Ovary (tissue), 3 donors: ENCODE measurements at regions not wholly inside any gene's neighbourhood (a gene's known extent, or its start where the extent isn't known, plus 50 kb on each side); places are given as distances from the start of the nearest gene placed in this dataset.

Source experiments
- POLR2A ChIP-seq: fragments of 450-650 bp; IDR thresholded peaks from one replicate; pipeline ENCODE4 v1.6.1; 2017; ENCODE audit warnings: antibody characterized with exemption, mild to moderate bottlenecking, moderate library complexity
- TF ChIP-seq, protein P1 (sequence below), 3 donors: fragments of 450-650 bp in 2 of 3; fragments of 200-600 bp in 1 of 3; IDR thresholded peaks; one replicate each; pipeline versions ENCODE4 v1.5.1 to v1.8.0; 2016 to 2022; ENCODE audit warnings: antibody characterized with exemption in 3 of 3, mild to moderate bottlenecking in 1 of 3
- donor health status: DM: no; HTN: no; CAD: no.

- TF ChIP-seq, protein P1, sequence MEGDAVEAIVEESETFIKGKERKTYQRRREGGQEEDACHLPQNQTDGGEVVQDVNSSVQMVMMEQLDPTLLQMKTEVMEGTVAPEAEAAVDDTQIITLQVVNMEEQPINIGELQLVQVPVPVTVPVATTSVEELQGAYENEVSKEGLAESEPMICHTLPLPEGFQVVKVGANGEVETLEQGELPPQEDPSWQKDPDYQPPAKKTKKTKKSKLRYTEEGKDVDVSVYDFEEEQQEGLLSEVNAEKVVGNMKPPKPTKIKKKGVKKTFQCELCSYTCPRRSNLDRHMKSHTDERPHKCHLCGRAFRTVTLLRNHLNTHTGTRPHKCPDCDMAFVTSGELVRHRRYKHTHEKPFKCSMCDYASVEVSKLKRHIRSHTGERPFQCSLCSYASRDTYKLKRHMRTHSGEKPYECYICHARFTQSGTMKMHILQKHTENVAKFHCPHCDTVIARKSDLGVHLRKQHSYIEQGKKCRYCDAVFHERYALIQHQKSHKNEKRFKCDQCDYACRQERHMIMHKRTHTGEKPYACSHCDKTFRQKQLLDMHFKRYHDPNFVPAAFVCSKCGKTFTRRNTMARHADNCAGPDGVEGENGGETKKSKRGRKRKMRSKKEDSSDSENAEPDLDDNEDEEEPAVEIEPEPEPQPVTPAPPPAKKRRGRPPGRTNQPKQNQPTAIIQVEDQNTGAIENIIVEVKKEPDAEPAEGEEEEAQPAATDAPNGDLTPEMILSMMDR (IDR thresholded peaks at IDR 0.05): no peak
- TF ChIP-seq POLR2A: no peak
Observed at GRCh38 chr16:62294213-62294972, 258.2 kb upstream of the CDH8 start.
